Astrocyte (in vitro differentiated cells and primary cell): ENCODE measurements at regions not wholly inside any gene's neighbourhood (a gene's known extent, or its start where the extent isn't known, plus 50 kb on each side); places are given as distances from the start of the nearest gene placed in this dataset.
A peak's percentile ranks its signal among the peaks of the same experiment; 100 is the strongest.

Source experiments
- DNase-seq: peaks from one replicate; pipeline ENCODE4 v3.0.0-alpha.2; 2010; ENCODE audit warnings: low read depth
- FAIRE-seq: peaks from 2 replicates; lab custom pipeline; 2011; peaks lifted over from hg19 to GRCh38; lab: Jason Lieb, UNC
- H2AFZ ChIP-seq: 2 replicates; pipeline ENCODE4 v1.6.0; 2012; ENCODE audit warnings: low read depth, low read length, inconsistent platforms
- H3K27ac ChIP-seq: 2 replicates; pipeline ENCODE4 v1.5.1; 2011; ENCODE audit warnings: low read depth, low read length, inconsistent platforms
- H3K27me3 ChIP-seq: 2 replicates; pipeline ENCODE4 v1.6.0; 2011; ENCODE audit warnings: low read length, inconsistent platforms; ENCODE audit not compliant: insufficient read depth
- H3K36me3 ChIP-seq: 2 replicates; pipeline ENCODE4 v1.5.1; 2011; ENCODE audit warnings: low read length, inconsistent platforms; ENCODE audit not compliant: insufficient read depth
- H3K4me1 ChIP-seq: 2 replicates; pipeline ENCODE4 v1.5.1; 2011; ENCODE audit warnings: low read length, inconsistent platforms; ENCODE audit not compliant: insufficient read depth
- H3K4me2 ChIP-seq: 2 replicates; pipeline ENCODE4 v1.6.0; 2012; ENCODE audit warnings: low read length, inconsistent platforms
- H3K4me3 ChIP-seq: 2 replicates; pipeline ENCODE4 v1.5.1; 2011; ENCODE audit warnings: low read depth, mild to moderate bottlenecking, low read length, inconsistent platforms; ENCODE audit not compliant: insufficient read depth
- H3K79me2 ChIP-seq: 2 replicates; pipeline ENCODE4 v1.6.0; 2012; ENCODE audit warnings: mild to moderate bottlenecking, low read length, inconsistent platforms; ENCODE audit not compliant: insufficient read depth
- H3K9ac ChIP-seq: 2 replicates; pipeline ENCODE4 v1.6.0; 2012; ENCODE audit warnings: mild to moderate bottlenecking, low read length, inconsistent platforms
- H3K9me3 ChIP-seq: 2 replicates; pipeline ENCODE4 v1.5.1; 2012; ENCODE audit warnings: low read depth, mild to moderate bottlenecking, low read length, inconsistent platforms; ENCODE audit not compliant: insufficient read depth
- H4K20me1 ChIP-seq: 2 replicates; pipeline ENCODE4 v1.6.0; 2012; ENCODE audit warnings: low read length, inconsistent platforms; ENCODE audit not compliant: insufficient read depth
- H3K27ac Mint-ChIP-seq: one replicate; pipeline ENCODE4 v1.8.0; 2021; ENCODE audit warnings: mild to moderate bottlenecking, mixed read lengths; ENCODE audit not compliant: unreplicated experiment
- H3K27me3 Mint-ChIP-seq: one replicate; pipeline ENCODE4 v1.8.0; 2021; ENCODE audit warnings: low read depth, mixed read lengths; ENCODE audit not compliant: unreplicated experiment
- H3K36me3 Mint-ChIP-seq: one replicate; pipeline ENCODE4 v1.8.0; 2021; ENCODE audit warnings: low read depth, mixed read lengths; ENCODE audit not compliant: unreplicated experiment
- H3K4me1 Mint-ChIP-seq: one replicate; pipeline ENCODE4 v1.8.0; 2021; ENCODE audit warnings: low read depth, mixed read lengths; ENCODE audit not compliant: unreplicated experiment
- H3K4me3 Mint-ChIP-seq: one replicate; pipeline ENCODE4 v1.8.0; 2021; ENCODE audit warnings: mild to moderate bottlenecking, moderate library complexity, mixed read lengths; ENCODE audit not compliant: unreplicated experiment
- H3K9me3 Mint-ChIP-seq: one replicate; pipeline ENCODE4 v1.8.0; 2021; ENCODE audit warnings: mild to moderate bottlenecking, mixed read lengths; ENCODE audit not compliant: unreplicated experiment
- CTCF ChIP-seq: IDR thresholded peaks from 2 replicates; pipeline ENCODE4 v1.5.1; 2011; ENCODE audit warnings: low read depth, mild to moderate bottlenecking, inconsistent platforms, low read length, moderate library complexity; ENCODE audit not compliant: insufficient read depth
- EZH2 ChIP-seq: IDR thresholded peaks from 2 replicates; pipeline ENCODE4 v1.6.1; 2012; ENCODE audit warnings: mild to moderate bottlenecking, low read length, inconsistent platforms; ENCODE audit not compliant: insufficient read depth

DNA sequence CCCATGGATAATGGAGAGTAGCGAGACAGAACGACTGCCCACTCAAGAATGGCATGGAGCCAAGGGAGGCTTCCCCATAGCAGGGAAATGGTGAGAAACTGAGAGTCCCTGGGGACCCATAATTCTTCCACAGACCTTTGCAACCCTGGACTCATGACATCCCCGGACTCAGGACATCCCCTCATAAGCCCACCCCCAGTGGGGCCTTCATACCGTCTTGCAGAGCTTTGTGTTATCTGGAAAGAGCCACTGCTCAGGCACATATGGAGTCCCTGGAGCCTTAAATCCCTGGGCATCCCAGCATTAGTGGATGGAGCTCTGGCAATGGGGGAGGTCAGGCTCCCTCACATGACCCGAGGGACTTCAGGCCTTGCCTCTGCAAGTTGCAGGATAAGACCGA lies 865.4 kb upstream of the ARRDC3 start:
- Histone ChIP-seq H3K9me3 (no peaks in the 10 kb centered on the region), H3K79me2 (no peaks in the 10 kb centered on the region), H3K4me1 (no peaks in the 10 kb centered on the region), H3K36me3 (no peaks in the 10 kb centered on the region), H2AFZ (no peak overlapping the region), H3K27me3 (no peaks in the 10 kb centered on the region), H3K9ac (no peak overlapping the region), H3K4me3 (no peak overlapping the region), H3K27ac (no peak overlapping the region), H3K4me2 (no peak overlapping the region), H4K20me1 (no peaks in the 10 kb centered on the region)
- H3K27me3 Mint-ChIP-seq = no peaks in the 10 kb centered on the region
- no peak overlapping the region for H3K4me3 Mint-ChIP-seq
- H3K27ac Mint-ChIP-seq = no peak overlapping the region
- DNase-seq (no peak), FAIRE-seq (no peak)
- TF ChIP-seq EZH2 = no peak
- no peak for TF ChIP-seq CTCF
- H3K4me1 Mint-ChIP-seq = no peaks in the 10 kb centered on the region
- H3K36me3 Mint-ChIP-seq = no peaks in the 10 kb centered on the region
- peaks cover 8% of the 10 kb centered on the region for H3K9me3 Mint-ChIP-seq

GRCh38 chr5:92242170-92242569 lies 859.1 kb upstream of the ARRDC3 start:
- Histone ChIP-seq H3K4me3 (no peak overlapping the region), H3K9me3 (no peaks in the 10 kb centered on the region), H3K79me2 (no peaks in the 10 kb centered on the region), H3K4me1 (no peaks in the 10 kb centered on the region), H2AFZ (no peak overlapping the region), H3K36me3 (no peaks in the 10 kb centered on the region), H3K9ac (no peak overlapping the region), H3K27me3 (no peaks in the 10 kb centered on the region), H4K20me1 (no peaks in the 10 kb centered on the region), H3K27ac (no peak overlapping the region), H3K4me2 (no peak overlapping the region)
- H3K9me3 Mint-ChIP-seq = no peaks in the 10 kb centered on the region
- FAIRE-seq (no peak), DNase-seq (no peak)
- H3K27me3 Mint-ChIP-seq = no peaks in the 10 kb centered on the region
- H3K27ac Mint-ChIP-seq = no peak overlapping the region
- no peaks in the 10 kb centered on the region for H3K36me3 Mint-ChIP-seq
- no peak for TF ChIP-seq EZH2
- no peak for TF ChIP-seq CTCF
- H3K4me1 Mint-ChIP-seq = no peaks in the 10 kb centered on the region
- H3K4me3 Mint-ChIP-seq = no peak overlapping the region

- TF ChIP-seq EZH2 (no peak), CTCF (no peak)
- Histone ChIP-seq H3K4me2 (no peak overlapping the region), H3K4me3 (no peak overlapping the region), H3K27ac (no peak overlapping the region), H3K79me2 (no peaks in the 10 kb centered on the region), H3K9me3 (no peaks in the 10 kb centered on the region), H3K27me3 (no peaks in the 10 kb centered on the region), H3K9ac (no peak overlapping the region), H3K4me1 (no peaks in the 10 kb centered on the region), H4K20me1 (no peaks in the 10 kb centered on the region), H3K36me3 (no peaks in the 10 kb centered on the region), H2AFZ (peak overlapping the region; percentile 19)
- no peak overlapping the region for H3K27ac Mint-ChIP-seq
- FAIRE-seq (no peak), DNase-seq (no peak)
- no peak overlapping the region for H3K4me3 Mint-ChIP-seq
- H3K9me3 Mint-ChIP-seq = no peaks in the 10 kb centered on the region
- H3K36me3 Mint-ChIP-seq = no peaks in the 10 kb centered on the region
- no peaks in the 10 kb centered on the region for H3K27me3 Mint-ChIP-seq
- no peaks in the 10 kb centered on the region for H3K4me1 Mint-ChIP-seq
Observed at GRCh38 chr5:92237896-92238295, 854.8 kb upstream of the ARRDC3 start.
